Vagina (tissue), 2 donors: ENCODE measurements at regions not wholly inside any gene's neighbourhood (a gene's known extent, or its start where the extent isn't known, plus 50 kb on each side); places are given as distances from the start of the nearest gene placed in this dataset.

Experiments used
- DNase-seq, 2 donors: peaks; one replicate each; pipeline ENCODE4 v3.0.0-alpha.2; 2017; ENCODE audit errors: extremely low spot score in 2 of 2
- H3K27ac ChIP-seq: fragments of 200-600 bp; sonication (generic); one replicate; pipeline ENCODE4 v1.5.1; 2019
- H3K27me3 ChIP-seq: fragments of 200-600 bp; sonication (generic); one replicate; pipeline ENCODE4 v1.5.1; 2019
- H3K36me3 ChIP-seq, 2 donors: fragments of 200-600 bp; sonication (generic); one replicate each; pipeline ENCODE4 v1.5.1; 2017 to 2019
- H3K4me1 ChIP-seq: fragments of 200-600 bp; sonication (generic); one replicate; pipeline ENCODE4 v1.5.1; 2019
- H3K4me3 ChIP-seq, 2 donors: fragments of 200-600 bp; sonication (generic); 1 replicate in 1 of 2; 2 replicates in 1 of 2; pipeline ENCODE4 v1.5.1; 2016 to 2019
- H3K9me3 ChIP-seq: fragments of 200-600 bp; sonication (generic); one replicate; pipeline ENCODE4 v1.5.1; 2019
- POLR2A ChIP-seq, 2 donors: fragments of 450-650 bp; IDR thresholded peaks; one replicate each; pipeline ENCODE4 v1.6.1; 2017; ENCODE audit warnings: antibody characterized with exemption in 2 of 2, mild to moderate bottlenecking in 2 of 2, moderate library complexity in 2 of 2
- POLR2AphosphoS5 ChIP-seq, 2 donors: sonication (generic); formaldehyde crosslinking; IDR thresholded peaks; one replicate each; pipeline ENCODE4 v1.9.0; 2017; ENCODE audit warnings: antibody characterized with exemption in 2 of 2, mild to moderate bottlenecking in 2 of 2, low read depth in 1 of 2; ENCODE audit not compliant: insufficient read depth in 1 of 2
- intact Hi-C: fragments of 100-400 bp; cut with DNase I; formaldehyde crosslinking; loops from one replicate; pipeline ENCODE4 v1.15.1; 2023
- TF ChIP-seq, protein P1 (sequence below), 3 experiments: fragments of 450-650 bp in 2 of 3; fragments of 200-600 bp in 1 of 3; sonication (generic) in 1 of 3; IDR thresholded peaks; one replicate each; pipeline ENCODE4 v1.5.1; 2017 to 2019; ENCODE audit warnings: antibody characterized with exemption in 3 of 3, mild to moderate bottlenecking in 2 of 3, moderate library complexity in 2 of 3

DNA sequence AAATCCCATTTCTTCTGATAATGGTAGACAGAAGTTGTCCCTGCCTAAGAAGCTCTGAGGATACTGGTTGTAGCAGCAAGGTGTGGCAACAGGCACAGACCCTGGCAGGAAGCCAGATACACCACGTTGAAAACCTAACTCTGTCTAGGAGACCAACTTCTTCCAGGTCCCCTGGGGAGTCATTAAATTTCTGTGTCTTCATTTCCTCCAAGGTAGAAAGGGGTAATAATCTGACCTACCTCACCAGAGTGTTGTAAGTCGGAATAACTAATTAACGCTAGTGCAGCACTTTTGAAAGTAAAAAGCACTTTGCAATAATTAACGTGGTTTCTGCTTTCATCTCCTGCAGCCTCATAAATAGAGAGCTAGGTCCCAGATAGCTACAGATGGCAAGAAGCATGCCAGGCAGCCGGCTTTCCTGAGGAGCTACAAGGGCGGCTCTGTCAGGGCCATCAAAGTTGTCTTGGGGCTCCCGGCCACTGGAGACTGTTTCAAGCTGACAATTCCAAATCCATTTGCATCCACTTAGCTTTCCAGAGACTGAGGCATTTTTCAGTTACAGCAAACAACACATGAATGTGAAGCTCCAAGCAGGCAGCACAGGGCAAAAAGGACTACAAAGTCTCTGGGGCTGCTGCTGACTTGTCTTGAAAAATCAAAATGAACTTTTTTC is 176.2 kb downstream of the FOXO1 start:
- Histone ChIP-seq H3K36me3 (no peaks in the 10 kb centered on the region), H3K27ac (no peak overlapping the region), H3K4me1 (peaks cover 13% of the 10 kb centered on the region), H3K9me3 (no peaks in the 10 kb centered on the region), H3K4me3 (no peak overlapping the region), H3K27me3 (no peaks in the 10 kb centered on the region)
- no peak for DNase-seq
- TF ChIP-seq POLR2A (IDR thresholded peaks at IDR 0.05) = no peak
- TF ChIP-seq, protein P1, sequence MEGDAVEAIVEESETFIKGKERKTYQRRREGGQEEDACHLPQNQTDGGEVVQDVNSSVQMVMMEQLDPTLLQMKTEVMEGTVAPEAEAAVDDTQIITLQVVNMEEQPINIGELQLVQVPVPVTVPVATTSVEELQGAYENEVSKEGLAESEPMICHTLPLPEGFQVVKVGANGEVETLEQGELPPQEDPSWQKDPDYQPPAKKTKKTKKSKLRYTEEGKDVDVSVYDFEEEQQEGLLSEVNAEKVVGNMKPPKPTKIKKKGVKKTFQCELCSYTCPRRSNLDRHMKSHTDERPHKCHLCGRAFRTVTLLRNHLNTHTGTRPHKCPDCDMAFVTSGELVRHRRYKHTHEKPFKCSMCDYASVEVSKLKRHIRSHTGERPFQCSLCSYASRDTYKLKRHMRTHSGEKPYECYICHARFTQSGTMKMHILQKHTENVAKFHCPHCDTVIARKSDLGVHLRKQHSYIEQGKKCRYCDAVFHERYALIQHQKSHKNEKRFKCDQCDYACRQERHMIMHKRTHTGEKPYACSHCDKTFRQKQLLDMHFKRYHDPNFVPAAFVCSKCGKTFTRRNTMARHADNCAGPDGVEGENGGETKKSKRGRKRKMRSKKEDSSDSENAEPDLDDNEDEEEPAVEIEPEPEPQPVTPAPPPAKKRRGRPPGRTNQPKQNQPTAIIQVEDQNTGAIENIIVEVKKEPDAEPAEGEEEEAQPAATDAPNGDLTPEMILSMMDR (IDR thresholded peaks at IDR 0.05) = no peak
- TF ChIP-seq POLR2AphosphoS5 (IDR thresholded peaks at IDR 0.05; ENCODE audit: insufficient read depth in 1 of 2, low read depth in 1 of 2) = no peak
- intact Hi-C loops = no loop called here

DNA sequence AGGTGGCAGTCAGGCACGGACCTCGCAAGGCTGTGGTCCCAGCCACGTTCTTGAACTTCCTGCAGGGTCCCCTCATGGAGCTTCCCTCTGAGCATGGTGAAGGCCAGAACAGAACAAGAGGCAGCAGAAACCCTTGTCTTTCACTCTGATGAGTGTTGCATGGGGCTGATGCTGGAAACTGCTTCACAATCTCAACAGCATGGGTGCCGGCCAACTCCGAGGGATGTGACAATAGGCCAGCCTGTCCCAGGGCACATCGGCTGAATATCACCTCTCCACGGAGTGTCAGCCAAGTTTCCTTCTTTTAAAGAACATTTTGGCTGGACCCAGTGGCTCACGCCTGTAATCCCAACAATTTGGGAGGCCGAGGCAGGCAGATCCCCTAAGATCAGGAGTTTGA is 173.9 kb downstream of the FOXO1 start:
- DNase-seq = no peak
- intact Hi-C loops = no loop called here
- TF ChIP-seq POLR2A (IDR thresholded peaks at IDR 0.05) (no peak), POLR2AphosphoS5 (IDR thresholded peaks at IDR 0.05; ENCODE audit: insufficient read depth in 1 of 2, low read depth in 1 of 2) (no peak)
- TF ChIP-seq, protein P1 (IDR thresholded peaks at IDR 0.05) = no peak
- Histone ChIP-seq H3K4me1 (peaks cover 16% of the 10 kb centered on the region), H3K9me3 (no peaks in the 10 kb centered on the region), H3K27ac (no peak overlapping the region), H3K4me3 (no peak overlapping the region), H3K27me3 (no peaks in the 10 kb centered on the region), H3K36me3 (no peaks in the 10 kb centered on the region)

DNA sequence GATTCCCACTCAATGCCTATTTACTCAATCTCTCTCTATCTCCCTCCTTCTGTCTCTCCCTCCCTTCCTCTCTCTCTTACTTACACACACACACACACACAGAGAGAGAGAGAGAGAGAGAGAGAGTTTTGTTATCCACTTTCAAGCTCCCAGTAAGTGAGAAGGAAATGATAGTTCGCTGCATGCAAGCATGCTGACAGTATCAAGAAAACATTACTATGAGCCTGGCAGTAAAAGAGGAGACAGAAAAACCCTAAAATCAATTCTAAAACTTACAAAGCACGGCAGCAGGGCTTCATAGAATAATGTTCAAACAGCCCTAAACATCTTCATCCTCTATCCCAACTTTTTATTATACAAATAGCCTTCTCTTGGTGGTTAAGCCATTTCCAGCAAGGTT is 171.9 kb downstream of the FOXO1 start:
- no peaks in the 10 kb centered on the region for H3K9me3 ChIP-seq
- TF ChIP-seq, protein P1 (IDR thresholded peaks at IDR 0.05) = no peak
- no peak for TF ChIP-seq POLR2A (IDR thresholded peaks at IDR 0.05)
- no peak for TF ChIP-seq POLR2AphosphoS5 (IDR thresholded peaks at IDR 0.05; ENCODE audit: insufficient read depth in 1 of 2, low read depth in 1 of 2)
- H3K27me3 ChIP-seq = no peaks in the 10 kb centered on the region
- H3K4me1 ChIP-seq = peaks cover 16% of the 10 kb centered on the region
- no peaks in the 10 kb centered on the region for H3K36me3 ChIP-seq
- intact Hi-C loops = no loop called here
- no peak for DNase-seq
- no peak overlapping the region for H3K4me3 ChIP-seq
- H3K27ac ChIP-seq = no peak overlapping the region

DNA sequence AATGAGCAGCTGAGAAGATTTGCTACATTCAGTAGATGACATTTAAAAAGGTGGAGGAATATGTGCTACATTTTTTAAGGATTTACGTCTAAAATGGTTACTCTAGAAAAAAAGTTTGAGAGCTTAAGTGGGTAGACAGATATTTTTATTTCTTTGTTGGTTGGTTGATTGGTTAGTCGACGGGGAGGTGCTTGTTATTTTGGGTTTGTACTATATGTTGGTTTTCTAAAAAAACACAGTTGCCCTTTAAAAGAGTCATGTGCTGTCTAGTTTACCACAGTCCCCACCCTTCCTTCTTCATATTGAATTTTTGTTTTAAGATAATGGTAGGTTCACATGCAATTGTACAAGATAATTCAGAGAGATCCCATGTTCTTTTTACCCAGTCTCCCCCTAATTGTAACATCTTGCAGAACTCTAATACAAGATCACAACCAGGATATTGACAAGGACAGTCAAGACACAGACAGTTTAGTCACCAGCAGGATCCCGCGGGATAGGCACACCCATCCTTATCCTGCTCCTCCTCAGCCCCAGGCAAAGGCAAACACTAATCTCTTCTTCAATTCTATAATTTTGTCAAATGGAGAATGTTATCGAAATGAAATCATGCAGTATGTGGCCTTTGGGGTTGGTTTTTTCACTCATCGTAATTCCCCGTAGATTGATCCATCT is 171.4 kb downstream of the FOXO1 start:
- no peaks in the 10 kb centered on the region for H3K27me3 ChIP-seq
- H3K4me1 ChIP-seq = peaks cover 16% of the 10 kb centered on the region
- TF ChIP-seq, protein P1 (IDR thresholded peaks at IDR 0.05) = no peak
- TF ChIP-seq POLR2A (IDR thresholded peaks at IDR 0.05) = no peak
- TF ChIP-seq POLR2AphosphoS5 (IDR thresholded peaks at IDR 0.05; ENCODE audit: insufficient read depth in 1 of 2, low read depth in 1 of 2) = no peak
- no peak for DNase-seq
- intact Hi-C loops = no loop called here
- no peak overlapping the region for H3K4me3 ChIP-seq
- H3K36me3 ChIP-seq = no peaks in the 10 kb centered on the region
- no peaks in the 10 kb centered on the region for H3K9me3 ChIP-seq
- no peak overlapping the region for H3K27ac ChIP-seq

DNA sequence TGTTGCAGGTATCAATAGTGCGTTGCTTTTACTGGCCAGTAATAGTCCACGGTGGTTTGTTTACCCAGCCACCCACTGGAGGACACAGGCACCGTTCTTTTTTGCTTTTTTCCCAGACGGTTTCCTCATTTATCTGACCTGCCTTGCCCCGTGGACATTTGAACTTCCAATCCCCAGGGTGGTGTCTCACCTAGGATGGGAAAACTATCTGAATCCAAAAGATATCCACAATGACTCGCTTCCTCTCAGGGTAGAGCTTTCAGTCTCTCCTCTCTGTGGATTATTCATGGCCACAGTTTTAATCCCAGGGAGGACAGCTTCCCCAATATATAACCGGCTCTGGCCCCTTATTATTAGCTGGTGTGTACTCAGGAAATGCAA is 170.8 kb downstream of the FOXO1 start:
- H3K4me3 ChIP-seq = no peak overlapping the region
- H3K9me3 ChIP-seq = no peaks in the 10 kb centered on the region
- intact Hi-C loops = no loop called here
- DNase-seq = no peak
- no peaks in the 10 kb centered on the region for H3K36me3 ChIP-seq
- TF ChIP-seq POLR2A (IDR thresholded peaks at IDR 0.05) (no peak), POLR2AphosphoS5 (IDR thresholded peaks at IDR 0.05; ENCODE audit: insufficient read depth in 1 of 2, low read depth in 1 of 2) (no peak)
- TF ChIP-seq, protein P1 (IDR thresholded peaks at IDR 0.05) = no peak
- peaks cover 16% of the 10 kb centered on the region for H3K4me1 ChIP-seq
- H3K27ac ChIP-seq = no peak overlapping the region
- H3K27me3 ChIP-seq = no peaks in the 10 kb centered on the region
